H9 (cell line): ENCODE measurements at regions not wholly inside any gene's neighbourhood (a gene's known extent, or its start where the extent isn't known, plus 50 kb on each side); places are given as distances from the start of the nearest gene placed in this dataset.
A peak's percentile ranks its signal among the peaks of the same experiment; 100 is the strongest.

Experiments used
- DNase-seq: peaks from one replicate; pipeline ENCODE4 v3.0.0-alpha.2; 2017
- H2AFZ ChIP-seq: one replicate; pipeline ENCODE4 v1.6.1; 2013; ENCODE audit warnings: mild to moderate bottlenecking, low read length, control low read depth, moderate library complexity
- H2AK5ac ChIP-seq: 2 replicates; pipeline ENCODE4 v1.6.1; 2013; ENCODE audit warnings: low read length, control low read depth, mixed read lengths; ENCODE audit not compliant: insufficient read length
- H2BK120ac ChIP-seq: one replicate; pipeline ENCODE4 v1.6.1; 2013; ENCODE audit warnings: low read depth, mild to moderate bottlenecking, low read length, control low read depth, inconsistent platforms; ENCODE audit not compliant: poor library complexity, severe bottlenecking
- H2BK12ac ChIP-seq: 2 replicates; pipeline ENCODE4 v1.6.1; 2013; ENCODE audit warnings: low read length, control low read depth, mixed read lengths, low read depth; ENCODE audit not compliant: insufficient read length
- H2BK15ac ChIP-seq: 2 replicates; pipeline ENCODE4 v1.6.1; 2013; ENCODE audit warnings: low read depth, low read length, control low read depth
- H2BK20ac ChIP-seq: one replicate; pipeline ENCODE4 v1.6.1; 2013; ENCODE audit warnings: low read depth, mild to moderate bottlenecking, low read length, control low read depth, inconsistent platforms; ENCODE audit not compliant: poor library complexity, severe bottlenecking
- H2BK5ac ChIP-seq: 2 replicates; pipeline ENCODE4 v1.6.1; 2013; ENCODE audit warnings: low read length, control low read depth, mixed read lengths; ENCODE audit not compliant: insufficient read length
- H3K14ac ChIP-seq: 2 replicates; pipeline ENCODE4 v1.6.1; 2013; ENCODE audit warnings: low read length, control low read depth; ENCODE audit not compliant: insufficient read depth
- H3K18ac ChIP-seq: 2 replicates; pipeline ENCODE4 v1.6.1; 2013; ENCODE audit warnings: low read depth, mild to moderate bottlenecking, mixed read lengths, low read length, control low read depth; ENCODE audit not compliant: insufficient read length
- H3K23ac ChIP-seq: 2 replicates; pipeline ENCODE4 v1.6.1; 2013; ENCODE audit warnings: low read length, control low read depth, mixed read lengths, low read depth; ENCODE audit not compliant: insufficient read length
- H3K23me2 ChIP-seq: 2 replicates; pipeline ENCODE4 v1.6.1; 2013; ENCODE audit warnings: low read depth, mild to moderate bottlenecking, mixed read lengths, low read length, control low read depth; ENCODE audit not compliant: insufficient read length, poor library complexity, severe bottlenecking
- H3K27ac ChIP-seq: 2 replicates; pipeline ENCODE4 v1.5.1; 2013; ENCODE audit warnings: low read length, control low read depth, mixed read lengths, low read depth; ENCODE audit not compliant: insufficient read length
- H3K27me3 ChIP-seq: 2 replicates; pipeline ENCODE4 v1.6.1; 2013; ENCODE audit warnings: low read length, control low read depth, inconsistent platforms; ENCODE audit not compliant: insufficient read depth
- H3K4ac ChIP-seq: 2 replicates; pipeline ENCODE4 v1.6.1; 2013; ENCODE audit warnings: low read depth, mild to moderate bottlenecking, control low read depth, inconsistent platforms, low read length, moderate library complexity
- H3K4me1 ChIP-seq: 2 replicates; pipeline ENCODE4 v1.6.1; 2013; ENCODE audit warnings: low read length, control low read depth, inconsistent platforms; ENCODE audit not compliant: insufficient read depth
- H3K4me2 ChIP-seq: 2 replicates; pipeline ENCODE4 v1.6.1; 2013; ENCODE audit warnings: low read length, control low read depth, mixed read lengths; ENCODE audit not compliant: insufficient read length, insufficient read depth
- H3K56ac ChIP-seq: 2 replicates; pipeline ENCODE4 v1.6.1; 2013; ENCODE audit warnings: low read depth, mild to moderate bottlenecking, mixed read lengths, low read length, control low read depth; ENCODE audit not compliant: insufficient read length
- H3K79me1 ChIP-seq: 2 replicates; pipeline ENCODE4 v1.6.1; 2013; ENCODE audit warnings: low read depth, mild to moderate bottlenecking, moderate library complexity, low read length, control low read depth, inconsistent platforms; ENCODE audit not compliant: insufficient read depth, poor library complexity, severe bottlenecking
- H3K79me2 ChIP-seq: 2 replicates; pipeline ENCODE4 v1.6.1; 2013; ENCODE audit warnings: low read length, control low read depth, inconsistent platforms; ENCODE audit not compliant: insufficient read depth
- H3K9ac ChIP-seq: 2 replicates; pipeline ENCODE4 v1.6.1; 2013; ENCODE audit warnings: low read length, control low read depth, mixed read lengths; ENCODE audit not compliant: insufficient read length; ENCODE audit errors: extremely low read depth
- H3K9me3 ChIP-seq: one replicate; pipeline ENCODE4 v1.6.1; 2013; ENCODE audit warnings: low read depth, low read length, inconsistent platforms; ENCODE audit not compliant: control insufficient read depth
- H3T11ph ChIP-seq: one replicate; pipeline ENCODE4 v1.6.1; 2013; ENCODE audit warnings: mild to moderate bottlenecking, low read length, control low read depth, inconsistent platforms
- H4K20me1 ChIP-seq: one replicate; pipeline ENCODE4 v1.6.1; 2013; ENCODE audit not compliant: control insufficient read depth, insufficient read length, insufficient read depth
- H4K5ac ChIP-seq: 2 replicates; pipeline ENCODE4 v1.6.1; 2013; ENCODE audit warnings: low read depth, mild to moderate bottlenecking, mixed read lengths, low read length, control low read depth; ENCODE audit not compliant: insufficient read length
- H4K8ac ChIP-seq: replicated peaks from 2 replicates; pipeline ENCODE4 v1.6.1; 2013; ENCODE audit warnings: low read length, control low read depth, mixed read lengths, low read depth; ENCODE audit not compliant: insufficient read length
- H4K91ac ChIP-seq: 2 replicates; pipeline ENCODE4 v1.6.1; 2013; ENCODE audit warnings: low read depth, mild to moderate bottlenecking, moderate library complexity, mixed read lengths, low read length, control low read depth; ENCODE audit not compliant: insufficient read length
- H3K27ac Mint-ChIP-seq, 3 experiments: 2 replicates in 2 of 3; 3 replicates in 1 of 3; pipeline ENCODE4 v1.8.0; 2020 to 2021; ENCODE audit warnings: mixed read lengths in 3 of 3, mild to moderate bottlenecking in 1 of 3, moderate library complexity in 1 of 3
- H3K27me3 Mint-ChIP-seq: 2 replicates; pipeline ENCODE4 v1.8.0; 2021; ENCODE audit warnings: low read depth, mild to moderate bottlenecking, moderate library complexity, mixed read lengths
- H3K36me3 Mint-ChIP-seq, 3 experiments: 2 replicates in 2 of 3; 3 replicates in 1 of 3; pipeline ENCODE4 v1.8.0; 2020 to 2021; ENCODE audit warnings: low read depth in 3 of 3, mixed read lengths in 3 of 3; ENCODE audit not compliant: insufficient read depth in 1 of 3
- H3K4me1 Mint-ChIP-seq, 2 experiments: 2 replicates each; pipeline ENCODE4 v1.8.0; 2020; ENCODE audit warnings: mixed read lengths in 2 of 2
- H3K4me3 Mint-ChIP-seq, 2 experiments: 2 replicates in 1 of 2; 3 replicates in 1 of 2; pipeline ENCODE4 v1.8.0; 2020 to 2021; ENCODE audit warnings: mild to moderate bottlenecking in 2 of 2, mixed read lengths in 2 of 2, moderate library complexity in 1 of 2
- H3K9me3 Mint-ChIP-seq, 2 experiments: 2 replicates in 1 of 2; 3 replicates in 1 of 2; pipeline ENCODE4 v1.8.0; 2020; ENCODE audit warnings: mild to moderate bottlenecking in 2 of 2, mixed read lengths in 2 of 2, moderate library complexity in 1 of 2
- WGBS: extraction: QIAGEN DNeasy Blood & Tissue Kit; methylation state at CpG from one replicate; pipeline ENCODE4 v1.1.7; 2013; ENCODE audit warnings: missing lambda C conversion rate, low lambda C conversion rate, mixed read lengths; ENCODE audit not compliant: insufficient read length; ENCODE audit errors: extremely low coverage; 5-methylcytosine and 5-hydroxymethylcytosine counted together
- TF ChIP-seq, protein P1 (sequence below): fragments of 200-600 bp; sonication (generic); conservative IDR thresholded peaks from 3 replicates; pipeline ENCODE4 v1.8.0; 2021; ENCODE audit warnings: antibody characterized with exemption, mild to moderate bottlenecking

GRCh38 chr3:117892431-117892841, 1142.2 kb downstream of the IGSF11 start:
- Histone ChIP-seq H2BK15ac (no peak overlapping the region), H3K23me2 (no peaks in the 10 kb centered on the region), H4K8ac (no peak overlapping the region), H2BK20ac (no peak overlapping the region), H3K9me3 (no peaks in the 10 kb centered on the region), H3T11ph (no peak overlapping the region), H3K4ac (no peak overlapping the region), H3K18ac (no peak overlapping the region), H2BK120ac (no peak overlapping the region), H3K27ac (no peak overlapping the region), H2AK5ac (no peak overlapping the region), H3K23ac (no peak overlapping the region), H2AFZ (no peak overlapping the region), H3K4me1 (no peaks in the 10 kb centered on the region; the same call in 1 of the 2 replicates), H4K20me1 (no peaks in the 10 kb centered on the region), H4K5ac (no peak overlapping the region), H3K56ac (no peak overlapping the region), H3K27me3 (no peaks in the 10 kb centered on the region), H4K91ac (no peak overlapping the region), H3K4me2 (no peak overlapping the region), H3K9ac (no peak overlapping the region), H2BK12ac (no peak overlapping the region), H3K14ac (no peak overlapping the region), H3K79me1 (no peaks in the 10 kb centered on the region), H2BK5ac (no peak overlapping the region), H3K79me2 (no peaks in the 10 kb centered on the region)
- peaks cover 3 to 7% of the 10 kb centered on the region in 2 experiments for H3K4me1 Mint-ChIP-seq
- peak overlapping the region in 1 of 3 experiments; percentile 38; a peak in 1 of 7 replicates for H3K27ac Mint-ChIP-seq
- TF ChIP-seq, protein P1, sequence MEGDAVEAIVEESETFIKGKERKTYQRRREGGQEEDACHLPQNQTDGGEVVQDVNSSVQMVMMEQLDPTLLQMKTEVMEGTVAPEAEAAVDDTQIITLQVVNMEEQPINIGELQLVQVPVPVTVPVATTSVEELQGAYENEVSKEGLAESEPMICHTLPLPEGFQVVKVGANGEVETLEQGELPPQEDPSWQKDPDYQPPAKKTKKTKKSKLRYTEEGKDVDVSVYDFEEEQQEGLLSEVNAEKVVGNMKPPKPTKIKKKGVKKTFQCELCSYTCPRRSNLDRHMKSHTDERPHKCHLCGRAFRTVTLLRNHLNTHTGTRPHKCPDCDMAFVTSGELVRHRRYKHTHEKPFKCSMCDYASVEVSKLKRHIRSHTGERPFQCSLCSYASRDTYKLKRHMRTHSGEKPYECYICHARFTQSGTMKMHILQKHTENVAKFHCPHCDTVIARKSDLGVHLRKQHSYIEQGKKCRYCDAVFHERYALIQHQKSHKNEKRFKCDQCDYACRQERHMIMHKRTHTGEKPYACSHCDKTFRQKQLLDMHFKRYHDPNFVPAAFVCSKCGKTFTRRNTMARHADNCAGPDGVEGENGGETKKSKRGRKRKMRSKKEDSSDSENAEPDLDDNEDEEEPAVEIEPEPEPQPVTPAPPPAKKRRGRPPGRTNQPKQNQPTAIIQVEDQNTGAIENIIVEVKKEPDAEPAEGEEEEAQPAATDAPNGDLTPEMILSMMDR: no peak
- no peaks in the 10 kb centered on the region for H3K27me3 Mint-ChIP-seq
- H3K9me3 Mint-ChIP-seq: no peaks in the 10 kb centered on the region; a peak in 1 of 5 replicates
- H3K4me3 Mint-ChIP-seq: no peak overlapping the region
- WGBS: no CpG with 5 or more reads among the region's 3 CpGs
- no peaks in the 10 kb centered on the region for H3K36me3 Mint-ChIP-seq
- no peak for DNase-seq
